SJCRH30 (cell line): ENCODE measurements at regions not wholly inside any gene's neighbourhood (a gene's known extent, or its start where the extent isn't known, plus 50 kb on each side); places are given as distances from the start of the nearest gene placed in this dataset.
"Not testable (repeated sequence)": the region's sequence is repeated elsewhere in the genome, so short reads cannot be mapped to it uniquely, and the experiment has no call there.

Source experiments
- DNase-seq, 2 experiments: peaks; one replicate each; pipeline ENCODE4 v3.0.0-alpha.2; 2015 to 2020
- H3K27ac ChIP-seq: fragments of 250-450 bp; sonication (Bioruptor Pico); 2 replicates; pipeline ENCODE4 v1.5.1; 2020; ENCODE audit warnings: mild to moderate bottlenecking, moderate library complexity
- H3K27me3 ChIP-seq: fragments of 250-450 bp; sonication (Bioruptor Pico); 2 replicates; pipeline ENCODE4 v1.5.1; 2020; ENCODE audit warnings: mild to moderate bottlenecking, moderate library complexity
- H3K36me3 ChIP-seq: fragments of 250-450 bp; sonication (Bioruptor Pico); 2 replicates; pipeline ENCODE4 v1.5.1; 2020; ENCODE audit warnings: mild to moderate bottlenecking, moderate library complexity
- H3K4me1 ChIP-seq: fragments of 250-450 bp; sonication (Bioruptor Pico); 2 replicates; pipeline ENCODE4 v1.5.1; 2020; ENCODE audit warnings: mild to moderate bottlenecking, moderate library complexity
- H3K4me3 ChIP-seq: fragments of 250-450 bp; sonication (Bioruptor Pico); 2 replicates; pipeline ENCODE4 v1.5.1; 2020; ENCODE audit warnings: mild to moderate bottlenecking, moderate library complexity
- H3K9me3 ChIP-seq: fragments of 250-450 bp; sonication (Bioruptor Pico); replicated peaks from 2 replicates; pipeline ENCODE4 v1.5.1; 2020; ENCODE audit warnings: mild to moderate bottlenecking, moderate library complexity

DNA sequence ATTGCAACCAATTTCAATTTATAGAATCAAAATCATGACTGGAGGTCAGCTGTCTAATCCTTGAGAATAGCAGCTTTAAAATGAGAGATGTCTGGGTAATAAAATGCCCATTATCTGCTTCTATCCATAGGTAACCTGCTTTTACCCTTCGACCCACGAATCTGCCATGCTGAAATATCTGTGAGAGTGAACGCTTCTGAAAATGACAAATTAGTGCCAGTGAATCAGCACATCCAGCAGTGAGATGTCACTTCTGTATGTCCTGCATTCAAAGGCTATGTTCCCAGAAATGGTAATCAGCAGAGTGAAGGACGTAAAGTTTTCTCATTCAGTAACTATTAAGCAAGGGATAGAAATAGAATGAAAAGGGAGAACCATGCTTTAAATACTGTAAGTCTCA, 532.4 kb upstream of the ITGA1 start:
- Histone ChIP-seq H3K27ac (no peak overlapping the region), H3K27me3 (no peaks in the 10 kb centered on the region; the same call in 1 of the 2 replicates), H3K4me3 (no peak overlapping the region), H3K36me3 (no peaks in the 10 kb centered on the region), H3K4me1 (no peaks in the 10 kb centered on the region), H3K9me3 (no peaks in the 10 kb centered on the region)
- no peak for DNase-seq

DNA sequence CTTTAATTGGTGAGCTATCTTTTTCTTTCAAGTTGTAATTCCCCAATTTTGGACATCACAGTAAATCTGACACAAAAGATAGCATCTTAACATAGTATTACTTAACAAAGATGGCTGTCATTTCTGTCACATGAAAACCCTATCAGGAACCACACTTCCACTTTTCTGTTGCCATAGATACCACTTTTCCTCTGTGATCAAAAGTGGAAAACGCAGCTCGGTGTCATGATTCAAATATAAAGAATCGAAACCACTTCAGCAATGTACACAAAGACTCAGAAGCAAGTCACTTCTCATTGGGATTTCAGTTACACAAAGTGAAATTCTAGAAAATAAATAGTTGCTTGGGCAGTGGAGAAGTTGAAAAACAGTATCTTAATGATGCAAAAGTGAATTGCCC, 524.9 kb upstream of the ITGA1 start:
- Histone ChIP-seq H3K27me3 (no peaks in the 10 kb centered on the region), H3K36me3 (no peaks in the 10 kb centered on the region), H3K4me3 (no peak overlapping the region), H3K27ac (no peak overlapping the region), H3K4me1 (no peaks in the 10 kb centered on the region), H3K9me3 (no peaks in the 10 kb centered on the region)
- no peak for DNase-seq

DNA sequence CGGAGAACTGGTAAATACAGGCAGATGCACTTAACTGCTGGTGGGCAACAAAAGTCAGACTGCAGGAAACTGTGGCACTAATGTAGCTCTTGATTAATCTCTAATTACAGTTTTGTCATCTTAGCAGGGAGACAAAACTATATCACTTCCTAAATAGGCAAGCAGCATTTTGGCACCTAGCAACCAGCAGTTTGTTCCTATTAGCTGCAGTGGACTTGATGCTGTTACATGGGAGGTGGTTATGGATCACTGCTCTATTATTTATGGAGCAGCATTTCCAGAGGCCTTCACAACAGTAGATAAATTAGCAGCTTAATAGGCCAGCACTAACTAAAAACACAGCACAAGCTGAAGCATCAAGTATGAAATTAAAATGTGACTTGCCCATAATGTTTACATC, 518.3 kb upstream of the ITGA1 start:
- H3K4me3 ChIP-seq, result no peak overlapping the region
- no peaks in the 10 kb centered on the region for H3K36me3 ChIP-seq
- H3K27me3 ChIP-seq, result no peaks in the 10 kb centered on the region
- peak in 1 of 2 experiments; percentile 2 for DNase-seq
- no peaks in the 10 kb centered on the region for H3K4me1 ChIP-seq
- H3K9me3 ChIP-seq, result no peaks in the 10 kb centered on the region
- no peak overlapping the region for H3K27ac ChIP-seq

DNA sequence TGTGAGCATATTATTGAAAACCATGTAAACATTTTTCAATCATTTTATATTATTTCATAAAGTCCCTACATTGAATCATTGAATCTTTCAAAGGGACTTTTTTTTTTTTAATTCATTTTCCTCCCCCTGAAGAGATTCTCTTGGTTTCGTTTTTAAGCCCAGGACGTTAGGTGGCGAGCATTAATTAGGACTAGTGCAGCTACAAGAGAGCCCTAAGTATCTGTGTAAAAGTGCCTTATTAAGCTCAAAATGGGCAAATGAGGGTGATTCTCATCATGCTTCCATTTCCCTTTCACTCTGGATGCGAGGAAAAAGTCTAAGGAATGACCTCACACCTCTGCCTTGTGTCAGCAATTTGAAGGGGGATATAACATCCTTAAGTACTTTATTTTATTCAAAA, 517.9 kb upstream of the ITGA1 start:
- no peak overlapping the region for H3K27ac ChIP-seq
- DNase-seq, result no peak
- H3K4me3 ChIP-seq, result no peak overlapping the region
- no peaks in the 10 kb centered on the region for H3K27me3 ChIP-seq
- no peaks in the 10 kb centered on the region for H3K4me1 ChIP-seq
- H3K36me3 ChIP-seq, result no peaks in the 10 kb centered on the region
- no peaks in the 10 kb centered on the region for H3K9me3 ChIP-seq

DNA sequence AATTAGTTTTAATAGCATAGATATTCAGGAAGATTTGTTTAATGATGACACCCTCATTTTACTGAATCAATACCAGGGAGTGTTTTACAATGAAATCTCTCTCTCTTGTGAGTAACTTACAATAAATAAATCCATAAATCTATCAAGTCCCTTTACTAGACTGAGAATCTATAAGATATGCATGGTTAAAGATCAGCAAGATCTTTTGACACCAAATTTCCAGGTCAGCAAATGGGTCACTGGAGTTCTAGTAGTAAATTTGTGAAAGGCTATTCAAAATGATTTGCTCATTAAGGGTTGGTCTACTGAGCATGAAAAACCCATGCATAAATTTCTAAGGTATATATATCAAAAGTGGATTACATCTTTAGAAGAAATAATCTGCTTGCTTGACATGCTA, 512.1 kb upstream of the ITGA1 start:
- Histone ChIP-seq H3K36me3 (no peaks in the 10 kb centered on the region), H3K4me1 (no peaks in the 10 kb centered on the region), H3K27ac (no peak overlapping the region), H3K27me3 (no peaks in the 10 kb centered on the region), H3K4me3 (no peak overlapping the region), H3K9me3 (no peaks in the 10 kb centered on the region)
- DNase-seq, result no peak

DNA sequence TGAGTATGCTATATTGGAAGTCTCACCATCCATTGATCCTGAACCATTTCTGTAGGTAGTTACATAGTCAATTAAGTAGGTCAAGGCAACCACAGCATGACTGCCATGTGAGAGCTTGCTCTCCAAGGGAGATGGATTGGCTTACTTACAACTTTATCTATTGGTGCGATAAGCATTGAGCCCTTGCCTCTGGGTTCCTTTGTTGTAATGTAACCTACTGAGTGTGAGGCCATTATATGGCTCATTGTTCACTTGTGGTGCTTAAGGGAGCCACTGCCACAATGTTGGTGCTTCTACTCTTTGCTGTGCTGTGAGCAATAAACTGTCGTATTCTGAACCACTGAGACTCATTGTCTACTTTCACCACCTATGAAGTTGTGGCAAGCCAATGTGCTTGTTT, 510.6 kb upstream of the ITGA1 start:
- DNase-seq, result no peak
- Histone ChIP-seq H3K4me3 (no peak overlapping the region), H3K27me3 (no peaks in the 10 kb centered on the region), H3K36me3 (no peaks in the 10 kb centered on the region), H3K4me1 (no peaks in the 10 kb centered on the region), H3K27ac (no peak overlapping the region), H3K9me3 (no peaks in the 10 kb centered on the region)

DNA sequence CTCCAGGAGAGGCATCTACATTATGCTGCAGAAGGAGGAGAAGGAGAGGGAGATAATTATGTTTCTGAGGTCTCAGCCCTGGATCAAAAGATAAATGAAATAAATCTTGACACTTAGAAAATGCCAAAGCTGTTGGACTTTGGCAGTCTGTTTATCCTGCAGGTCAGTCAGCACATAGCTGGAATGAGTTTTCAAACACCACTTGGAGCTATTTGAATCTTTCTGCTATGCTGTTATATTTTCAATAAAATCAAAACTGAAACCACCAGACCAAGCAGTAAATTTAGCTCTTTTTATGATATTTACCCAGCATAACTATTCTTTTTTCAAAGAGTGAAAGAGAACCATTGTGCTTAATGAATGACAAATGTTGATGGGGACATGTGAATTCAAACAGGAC, 505.1 kb upstream of the ITGA1 start:
- no peak overlapping the region for H3K4me3 ChIP-seq
- no peak for DNase-seq

DNA sequence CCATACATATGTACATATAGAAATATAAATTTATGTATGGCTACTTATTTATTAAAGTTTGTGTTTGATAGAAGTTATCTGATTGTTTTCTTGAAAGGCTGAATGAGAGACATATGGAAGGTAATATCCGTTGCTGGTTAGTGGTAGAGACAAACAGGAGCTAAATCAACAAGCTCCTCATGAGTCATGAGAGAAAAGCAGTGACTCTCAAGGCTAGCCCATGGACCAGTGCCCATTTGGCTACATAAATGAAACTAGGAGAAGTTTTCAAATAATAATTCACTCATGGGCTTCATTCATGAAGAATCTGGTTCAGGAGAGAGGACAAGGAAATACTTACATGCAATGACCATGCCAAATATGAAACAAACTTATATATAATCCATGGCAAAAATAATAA, 504.5 kb upstream of the ITGA1 start:
- H3K27me3 ChIP-seq, result no peaks in the 10 kb centered on the region
- no peaks in the 10 kb centered on the region for H3K9me3 ChIP-seq
- no peak overlapping the region for H3K4me3 ChIP-seq
- no peak for DNase-seq
- H3K36me3 ChIP-seq, result no peaks in the 10 kb centered on the region
- H3K27ac ChIP-seq, result no peak overlapping the region
- no peaks in the 10 kb centered on the region for H3K4me1 ChIP-seq

More for the DNA sequence above, 505.1 kb upstream of the ITGA1 start:
- Histone ChIP-seq H3K27me3 (no peaks in the 10 kb centered on the region), H3K4me1 (no peaks in the 10 kb centered on the region), H3K27ac (no peak overlapping the region), H3K36me3 (no peaks in the 10 kb centered on the region), H3K9me3 (no peaks in the 10 kb centered on the region)

DNA sequence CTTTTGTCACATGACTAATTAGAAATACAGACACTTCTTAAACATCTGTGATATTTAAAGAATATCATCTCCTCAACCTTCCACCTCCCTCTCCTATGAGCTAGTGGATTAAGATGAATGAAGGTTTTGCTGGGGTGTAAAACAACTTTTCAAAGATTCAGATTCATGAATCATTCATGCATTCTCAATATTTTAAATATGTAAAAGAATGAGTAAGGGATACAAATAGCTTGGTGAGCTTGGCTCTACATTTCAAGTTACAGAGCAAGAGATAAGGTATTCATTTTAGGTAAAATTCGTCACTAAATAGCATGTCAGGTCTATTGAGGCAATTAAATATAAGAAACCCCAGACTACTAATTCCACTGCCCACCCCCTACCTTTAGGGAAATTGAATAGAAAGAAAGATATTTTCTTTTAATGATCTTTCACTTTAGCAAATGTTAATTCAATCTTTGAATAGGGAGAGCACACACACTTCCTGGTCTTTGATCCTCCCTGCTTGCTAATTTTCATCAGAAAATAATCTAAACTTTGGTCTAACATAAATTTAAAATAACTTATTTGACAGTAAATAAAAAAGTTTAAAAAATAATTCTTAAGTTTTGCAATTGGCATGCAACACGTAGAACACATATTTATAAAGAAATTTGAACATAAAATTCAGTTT, 486.9 kb upstream of the ITGA1 start:
- Histone ChIP-seq H3K4me1 (no peaks in the 10 kb centered on the region), H3K9me3 (no peaks in the 10 kb centered on the region), H3K27me3 (no peaks in the 10 kb centered on the region; the same call in 1 of the 2 replicates), H3K36me3 (no peaks in the 10 kb centered on the region), H3K27ac (no peak overlapping the region), H3K4me3 (no peak overlapping the region)
- no peak for DNase-seq

DNA sequence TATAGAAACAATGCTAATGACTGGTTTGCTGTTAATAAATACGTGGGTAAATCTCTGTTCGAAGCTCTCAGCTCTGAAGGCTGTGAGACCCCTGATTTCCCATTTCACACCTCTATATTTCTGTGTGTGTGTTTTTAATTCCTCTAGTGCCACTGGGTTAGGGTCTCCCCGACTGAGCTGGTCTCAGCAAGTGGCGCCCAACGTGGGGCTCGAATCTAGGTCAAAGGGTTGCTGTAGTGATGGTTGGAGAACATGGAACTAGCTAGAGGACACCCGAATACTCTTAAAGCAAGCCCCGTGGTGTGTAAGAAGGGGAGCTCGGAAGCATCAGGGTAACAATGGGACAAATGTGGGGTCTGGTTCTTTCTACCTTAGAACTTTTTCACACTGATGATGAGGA, 482.9 kb upstream of the ITGA1 start:
- not testable (repeated sequence) for H3K9me3 ChIP-seq, H3K27me3 ChIP-seq, H3K4me3 ChIP-seq, H3K4me1 ChIP-seq, H3K36me3 ChIP-seq, DNase-seq, H3K27ac ChIP-seq

DNA sequence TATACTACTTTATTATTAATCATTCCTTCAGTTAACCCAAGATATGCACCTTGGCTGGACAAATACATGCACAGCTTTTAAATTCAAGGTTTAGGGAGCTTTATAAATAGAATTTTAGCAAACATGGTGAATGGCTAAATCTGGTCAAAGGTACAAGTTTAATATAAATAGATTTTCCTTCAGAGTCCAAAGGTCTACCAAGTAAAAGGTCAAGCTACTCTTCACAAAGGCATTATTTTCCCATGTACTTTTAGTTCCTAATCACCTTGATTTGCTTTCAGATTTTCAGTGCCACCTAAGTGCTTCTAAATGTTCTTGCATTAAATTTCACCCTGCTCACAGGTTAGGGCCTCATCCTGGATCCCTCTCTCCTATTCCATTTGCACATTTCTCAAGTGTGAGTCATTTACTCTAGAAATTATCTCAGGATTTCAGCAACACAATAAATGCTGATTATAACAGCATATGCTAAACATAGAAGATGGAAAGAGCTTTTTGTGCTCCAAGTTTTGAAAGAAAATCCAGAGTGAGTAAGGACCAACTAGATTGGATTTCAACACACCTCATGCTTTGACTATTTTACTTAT, 459.4 kb upstream of the ITGA1 start:
- H3K9me3 ChIP-seq, result no peaks in the 10 kb centered on the region
- no peak for DNase-seq
- no peak overlapping the region for H3K4me3 ChIP-seq
- no peaks in the 10 kb centered on the region for H3K27me3 ChIP-seq
- no peaks in the 10 kb centered on the region for H3K4me1 ChIP-seq
- no peaks in the 10 kb centered on the region for H3K36me3 ChIP-seq
- H3K27ac ChIP-seq, result no peak overlapping the region

DNA sequence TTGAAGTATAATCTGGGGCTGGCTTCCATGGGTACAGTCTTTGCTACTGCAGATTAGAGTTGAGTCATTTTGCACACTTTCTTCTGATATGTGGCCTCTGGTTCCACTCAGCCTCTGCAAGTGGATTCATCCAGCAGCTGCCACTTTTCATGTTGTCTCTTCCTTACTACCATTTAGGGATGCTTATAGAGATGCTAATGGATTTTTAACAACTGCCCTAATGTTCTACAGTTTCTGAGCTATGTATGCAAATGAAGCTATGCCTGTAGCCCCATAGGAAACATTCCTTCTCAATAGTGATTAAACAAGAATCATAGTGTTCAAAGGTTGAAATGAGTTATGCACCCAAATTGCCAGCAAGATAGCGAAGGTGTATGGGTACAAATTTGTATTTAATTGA, 456.0 kb upstream of the ITGA1 start:
- Histone ChIP-seq H3K27ac (no peak overlapping the region), H3K9me3 (no peaks in the 10 kb centered on the region), H3K4me1 (no peaks in the 10 kb centered on the region), H3K27me3 (peaks cover 3% of the 10 kb centered on the region; the same call in 1 of the 2 replicates), H3K36me3 (no peaks in the 10 kb centered on the region), H3K4me3 (no peak overlapping the region)
- DNase-seq, result no peak

DNA sequence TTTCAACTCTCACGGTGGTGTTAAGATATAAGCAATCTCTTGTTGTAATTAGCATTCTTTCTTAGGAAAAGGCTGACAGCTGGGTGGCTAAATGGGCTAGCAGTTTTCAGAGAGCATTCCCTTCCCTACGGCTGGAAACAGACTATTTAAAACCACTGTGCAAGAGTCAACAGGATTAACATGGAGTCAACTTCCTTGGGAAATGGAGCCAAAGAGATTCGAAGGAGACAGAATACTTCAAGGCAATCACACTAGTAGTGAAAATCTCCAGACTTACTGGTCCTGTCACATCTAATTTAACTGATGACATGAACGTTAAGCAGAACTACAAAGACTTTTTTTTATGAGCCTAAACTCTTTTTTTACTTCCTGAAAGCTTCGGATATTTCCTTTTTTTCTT, 453.3 kb upstream of the ITGA1 start:
- Histone ChIP-seq H3K27ac (no peak overlapping the region), H3K36me3 (no peaks in the 10 kb centered on the region), H3K4me3 (no peak overlapping the region), H3K4me1 (no peaks in the 10 kb centered on the region), H3K9me3 (no peaks in the 10 kb centered on the region), H3K27me3 (peaks cover 3% of the 10 kb centered on the region; the same call in 1 of the 2 replicates)
- DNase-seq, result no peak

DNA sequence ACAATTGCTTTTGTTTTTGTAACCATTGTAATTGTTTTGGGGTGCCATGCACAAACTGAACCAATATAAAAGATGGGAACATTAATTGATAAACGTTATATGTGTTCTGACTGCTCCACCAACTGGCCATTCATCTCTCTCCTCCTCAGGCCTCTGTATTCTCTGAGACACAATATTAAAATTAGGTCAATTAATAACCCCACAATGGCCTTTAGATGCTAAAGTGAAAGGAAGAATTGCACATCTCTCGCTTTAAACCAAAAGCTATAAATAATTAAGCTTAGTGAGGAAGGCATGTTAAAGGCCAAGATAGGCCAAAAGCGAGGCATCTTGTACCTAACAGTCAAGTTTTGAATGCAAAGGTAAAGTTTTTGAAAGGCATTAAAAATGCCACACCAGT, 448.4 kb upstream of the ITGA1 start:
- H3K4me3 ChIP-seq, result no peak overlapping the region
- no peak for DNase-seq
- H3K9me3 ChIP-seq, result no peaks in the 10 kb centered on the region
- H3K36me3 ChIP-seq, result no peaks in the 10 kb centered on the region
- H3K4me1 ChIP-seq, result no peaks in the 10 kb centered on the region
- no peak overlapping the region for H3K27ac ChIP-seq
- H3K27me3 ChIP-seq, result peaks cover under 1% of the 10 kb centered on the region; the same call in 1 of the 2 replicates

DNA sequence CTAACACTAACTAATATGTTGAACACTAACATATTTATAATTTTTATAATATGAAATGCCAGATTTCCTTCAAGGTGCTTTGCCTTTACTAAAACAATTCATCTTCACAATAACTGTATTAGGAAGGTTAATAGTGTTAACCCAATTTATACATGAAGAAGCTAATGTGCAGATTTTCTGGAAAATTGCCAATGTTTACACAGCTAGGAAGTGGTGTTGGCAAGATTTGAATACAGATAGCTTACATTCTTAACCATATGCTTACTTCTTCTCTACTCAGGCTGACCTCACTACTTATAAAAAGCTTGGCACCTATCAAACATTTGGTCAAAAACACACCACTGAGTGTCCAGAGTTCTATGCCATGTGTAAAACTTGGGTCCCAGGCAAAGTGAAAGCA, 445.4 kb upstream of the ITGA1 start:
- no peaks in the 10 kb centered on the region for H3K9me3 ChIP-seq
- no peaks in the 10 kb centered on the region for H3K4me1 ChIP-seq
- H3K36me3 ChIP-seq, result no peaks in the 10 kb centered on the region
- H3K27ac ChIP-seq, result no peak overlapping the region
- H3K4me3 ChIP-seq, result no peak overlapping the region
- no peaks in the 10 kb centered on the region for H3K27me3 ChIP-seq
- no peak for DNase-seq

DNA sequence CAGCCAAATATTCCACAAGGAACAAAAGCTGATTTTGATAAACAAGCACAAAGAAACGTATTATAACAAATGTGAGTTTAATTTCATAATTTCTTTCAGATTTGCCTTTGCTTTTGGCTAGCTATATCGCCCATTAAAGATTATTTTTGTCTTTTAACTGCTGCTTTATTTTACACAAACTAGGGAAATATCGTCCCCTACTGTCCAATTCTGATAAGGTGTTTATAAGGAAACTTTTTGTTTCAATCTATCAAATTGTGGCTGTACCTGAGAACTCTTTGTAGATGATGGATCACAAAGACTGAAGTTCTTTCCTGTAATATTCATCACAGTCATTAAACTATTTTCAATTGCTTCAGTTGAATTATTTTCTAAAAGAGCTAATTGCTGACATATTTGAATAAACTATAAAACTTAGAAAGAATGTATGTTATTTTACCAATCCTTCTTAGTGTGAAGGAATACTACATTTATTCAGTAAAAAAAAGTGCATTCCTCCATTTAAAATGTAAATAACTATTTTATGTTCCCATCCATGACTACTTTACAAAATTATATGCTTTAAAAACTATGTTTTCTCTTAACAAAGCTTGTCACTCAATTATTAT, 431.3 kb upstream of the ITGA1 start:
- Histone ChIP-seq H3K27ac (no peak overlapping the region), H3K9me3 (no peaks in the 10 kb centered on the region), H3K27me3 (no peaks in the 10 kb centered on the region), H3K36me3 (no peaks in the 10 kb centered on the region), H3K4me1 (no peaks in the 10 kb centered on the region), H3K4me3 (no peak overlapping the region)
- DNase-seq, result peak in 1 of 2 experiments; percentile 27
